Kidney (tissue), 13 donors: ENCODE measurements at regions not wholly inside any gene's neighbourhood (a gene's known extent, or its start where the extent isn't known, plus 50 kb on each side); places are given as distances from the start of the nearest gene placed in this dataset.

Experiments
- DNase-seq, 5 donors: peaks; one replicate each; pipeline ENCODE4 v3.0.0-alpha.2; 2013 to 2020
- FAIRE-seq: peaks from 2 replicates; lab custom pipeline; 2012; peaks lifted over from hg19 to GRCh38; lab: Jason Lieb, UNC
- H3K27ac ChIP-seq, 2 donors: one replicate each; pipeline ENCODE4 v1.7.0; 2013; ENCODE audit warnings: low read depth in 2 of 2, low read length in 2 of 2, inconsistent platforms in 1 of 2
- H3K27me3 ChIP-seq: one replicate; pipeline ENCODE4 v1.7.1; 2013; ENCODE audit warnings: low read length, inconsistent platforms; ENCODE audit not compliant: control insufficient read depth, insufficient read depth
- H3K36me3 ChIP-seq, 3 donors: one replicate each; pipeline versions ENCODE4 v1.7.0 to v1.7.1; 2013; ENCODE audit warnings: low read length in 3 of 3, control low read depth in 1 of 3, inconsistent platforms in 1 of 3; ENCODE audit not compliant: insufficient read depth in 3 of 3, control insufficient read depth in 2 of 3
- H3K4me1 ChIP-seq, 3 donors: one replicate each; pipeline versions ENCODE4 v1.7.0 to v1.7.1; 2013; ENCODE audit warnings: low read length in 3 of 3, inconsistent platforms in 1 of 3, low read depth in 1 of 3; ENCODE audit not compliant: control insufficient read depth in 2 of 3, insufficient read depth in 2 of 3
- H3K4me3 ChIP-seq, 3 donors: one replicate each; pipeline versions ENCODE4 v1.7.0 to v1.8.1; 2013; ENCODE audit warnings: low read length in 3 of 3, control low read depth in 1 of 3, inconsistent platforms in 1 of 3
- H3K9ac ChIP-seq, 3 donors: one replicate each; pipeline versions ENCODE4 v1.7.0 to v1.7.1; 2013; ENCODE audit warnings: low read length in 3 of 3, control low read depth in 1 of 3, inconsistent platforms in 1 of 3
- H3K9me3 ChIP-seq, 3 donors: one replicate each; pipeline versions ENCODE4 v1.7.0 to v1.7.1; 2013; ENCODE audit warnings: low read length in 3 of 3, control low read depth in 1 of 3, inconsistent platforms in 1 of 3; ENCODE audit not compliant: control insufficient read depth in 2 of 3, insufficient read depth in 1 of 3
- intact Hi-C: fragments of 100-400 bp; cut with DNase I; formaldehyde crosslinking; loops from one replicate; pipeline ENCODE4 v1.11.1; 2022
- TF ChIP-seq, protein P1 (sequence below): IDR thresholded peaks from 3 replicates; pipeline ENCODE4 v1.5.1; 2012; ENCODE audit warnings: mild to moderate bottlenecking, moderate library complexity, borderline replicate concordance; ENCODE audit not compliant: insufficient read depth; ENCODE audit errors: extremely low read depth
- donor health status: control.
- donor health status: control.
- donor health status: control.
- donor health status: control.
- donor health status: control.
- donor health status: DM: yes; HTN: yes; CAD: no.
- donor health status: Normal renal cell carcinoma (clear cell type).

DNA sequence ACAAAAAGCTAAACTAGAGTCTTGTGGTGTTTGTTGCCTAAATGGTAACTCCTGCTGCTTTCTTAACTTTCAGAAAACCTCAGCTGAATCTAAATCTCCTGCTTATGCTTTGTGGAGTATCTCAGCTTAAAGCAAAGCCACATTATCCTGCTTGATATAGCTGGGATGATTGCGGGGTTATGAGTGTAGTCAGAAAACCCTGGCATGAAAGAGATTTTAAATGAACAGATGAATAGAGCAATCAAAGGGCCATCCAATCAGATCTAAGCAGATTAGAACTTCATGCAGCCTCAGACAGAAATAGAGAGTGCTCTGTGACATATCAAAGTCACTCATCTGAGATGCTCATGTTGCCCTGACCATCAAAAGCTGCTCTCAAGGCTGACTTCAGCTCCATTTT lies 305.5 kb downstream of the DMRT2 start:
- no peak for DNase-seq
- H3K4me1 ChIP-seq = no peaks in the 10 kb centered on the region
- no peak for FAIRE-seq
- TF ChIP-seq, protein P1, sequence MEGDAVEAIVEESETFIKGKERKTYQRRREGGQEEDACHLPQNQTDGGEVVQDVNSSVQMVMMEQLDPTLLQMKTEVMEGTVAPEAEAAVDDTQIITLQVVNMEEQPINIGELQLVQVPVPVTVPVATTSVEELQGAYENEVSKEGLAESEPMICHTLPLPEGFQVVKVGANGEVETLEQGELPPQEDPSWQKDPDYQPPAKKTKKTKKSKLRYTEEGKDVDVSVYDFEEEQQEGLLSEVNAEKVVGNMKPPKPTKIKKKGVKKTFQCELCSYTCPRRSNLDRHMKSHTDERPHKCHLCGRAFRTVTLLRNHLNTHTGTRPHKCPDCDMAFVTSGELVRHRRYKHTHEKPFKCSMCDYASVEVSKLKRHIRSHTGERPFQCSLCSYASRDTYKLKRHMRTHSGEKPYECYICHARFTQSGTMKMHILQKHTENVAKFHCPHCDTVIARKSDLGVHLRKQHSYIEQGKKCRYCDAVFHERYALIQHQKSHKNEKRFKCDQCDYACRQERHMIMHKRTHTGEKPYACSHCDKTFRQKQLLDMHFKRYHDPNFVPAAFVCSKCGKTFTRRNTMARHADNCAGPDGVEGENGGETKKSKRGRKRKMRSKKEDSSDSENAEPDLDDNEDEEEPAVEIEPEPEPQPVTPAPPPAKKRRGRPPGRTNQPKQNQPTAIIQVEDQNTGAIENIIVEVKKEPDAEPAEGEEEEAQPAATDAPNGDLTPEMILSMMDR = no peak
- H3K9ac ChIP-seq = no peak overlapping the region
- intact Hi-C loops = no loop called here
- no peaks in the 10 kb centered on the region for H3K9me3 ChIP-seq
- H3K27ac ChIP-seq = no peak overlapping the region
- H3K36me3 ChIP-seq = no peaks in the 10 kb centered on the region
- H3K4me3 ChIP-seq = no peak overlapping the region
- H3K27me3 ChIP-seq = no peaks in the 10 kb centered on the region

DNA sequence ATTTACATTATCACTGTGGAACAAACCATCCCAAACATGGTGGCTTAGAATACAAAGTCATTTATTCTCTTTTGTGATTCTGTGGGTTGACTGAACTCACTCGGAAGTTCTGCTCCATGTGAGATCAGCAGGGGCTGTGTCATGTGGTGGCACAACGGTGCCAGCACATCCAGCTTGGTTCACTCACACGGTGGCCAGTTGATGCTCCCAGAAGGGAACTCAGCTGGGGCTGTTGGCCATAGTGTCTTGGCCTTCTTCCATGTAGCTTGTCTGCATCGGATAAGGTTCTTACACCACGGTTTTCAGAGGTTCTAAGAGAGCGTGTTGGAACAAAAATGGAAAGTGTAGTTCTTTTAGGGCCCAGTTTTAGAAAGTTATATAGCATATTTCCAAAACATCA lies 312.7 kb downstream of the DMRT2 start:
- no peak for FAIRE-seq
- Histone ChIP-seq H3K4me3 (no peak overlapping the region), H3K27ac (no peak overlapping the region), H3K27me3 (no peaks in the 10 kb centered on the region), H3K9ac (no peak overlapping the region), H3K36me3 (no peaks in the 10 kb centered on the region), H3K9me3 (no peaks in the 10 kb centered on the region), H3K4me1 (no peaks in the 10 kb centered on the region)
- TF ChIP-seq, protein P1 = no peak
- intact Hi-C loops = no loop called here
- DNase-seq = no peak

DNA sequence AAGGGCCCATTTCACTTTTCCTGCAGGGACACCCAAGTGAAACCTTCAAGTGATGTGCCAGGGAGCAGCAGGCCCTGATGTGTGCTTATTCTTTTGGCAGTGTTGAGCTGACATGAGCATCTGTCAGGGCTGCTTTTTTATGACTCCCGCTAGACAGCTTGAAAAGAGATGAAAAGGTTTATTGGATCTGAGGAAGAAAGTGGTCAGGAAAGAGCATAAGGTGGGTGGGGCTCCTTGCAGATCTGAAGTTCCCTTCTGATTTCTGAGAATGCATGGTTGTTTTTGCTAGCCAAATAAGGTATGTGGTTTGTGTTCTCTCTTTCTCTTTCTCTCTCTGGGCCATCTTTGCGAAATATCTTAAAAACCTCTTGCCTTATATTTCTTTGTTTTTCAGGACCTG lies 316.1 kb downstream of the DMRT2 start:
- no peak for FAIRE-seq
- Histone ChIP-seq H3K9ac (no peak overlapping the region), H3K4me3 (no peak overlapping the region), H3K36me3 (no peaks in the 10 kb centered on the region), H3K9me3 (no peaks in the 10 kb centered on the region), H3K27ac (no peak overlapping the region), H3K4me1 (no peaks in the 10 kb centered on the region), H3K27me3 (no peaks in the 10 kb centered on the region)
- intact Hi-C loops = no loop called here
- no peak for DNase-seq
- TF ChIP-seq, protein P1 = no peak

DNA sequence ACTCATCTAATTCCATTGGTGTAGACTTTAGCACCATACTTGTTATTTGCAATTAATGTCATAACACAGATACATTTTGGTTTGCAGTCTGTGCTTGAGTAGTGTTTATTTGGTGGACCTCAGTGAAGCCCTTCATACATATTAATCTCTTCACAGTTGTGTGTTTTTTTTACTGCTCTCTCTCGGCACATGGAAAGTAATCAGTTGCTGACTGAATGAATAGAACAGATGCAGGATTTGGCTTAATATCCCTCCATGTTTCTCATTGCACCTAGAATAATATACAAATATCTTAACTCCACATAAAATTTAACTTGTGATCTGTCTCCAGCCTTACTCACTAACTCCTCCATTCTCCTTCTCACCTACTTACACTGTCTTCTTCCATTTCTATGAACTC lies 319.1 kb downstream of the DMRT2 start:
- DNase-seq (no peak), FAIRE-seq (no peak)
- Histone ChIP-seq H3K27ac (no peak overlapping the region), H3K9ac (no peak overlapping the region), H3K4me1 (no peaks in the 10 kb centered on the region), H3K4me3 (no peak overlapping the region), H3K9me3 (no peaks in the 10 kb centered on the region), H3K36me3 (no peaks in the 10 kb centered on the region), H3K27me3 (no peaks in the 10 kb centered on the region)
- intact Hi-C loops = no loop called here
- TF ChIP-seq, protein P1 = no peak
